SHP77 (cell line): ENCODE measurements at regions not wholly inside any gene's neighbourhood (a gene's known extent, or its start where the extent isn't known, plus 50 kb on each side); places are given as distances from the start of the nearest gene placed in this dataset.

ENCODE experiments used
- DNase-seq, 2 experiments: peaks; one replicate each; lab custom pipeline; 2025; lab: John Stamatoyannopoulos, UW

GRCh38 chr2:16118611-16119590, 178.6 kb downstream of the MYCN start:
- no peak for DNase-seq

GRCh38 chr2:16117791-16118610, 177.7 kb downstream of the MYCN start:
- no peak for DNase-seq

- no peak for DNase-seq
Measured at GRCh38 chr2:16117021-16117700, 176.8 kb downstream of the MYCN start.

- no peak for DNase-seq
Measured at GRCh38 chr2:16115881-16116830, 175.8 kb downstream of the MYCN start.

- no peak for DNase-seq
Measured at GRCh38 chr2:16115291-16115690, 174.9 kb downstream of the MYCN start.

- DNase-seq: no peak
Measured at GRCh38 chr2:16114836-16115235, 174.5 kb downstream of the MYCN start.

GRCh38 chr2:16114070-16114469, 173.7 kb downstream of the MYCN start:
- no peak for DNase-seq

- DNase-seq: no peak
Measured at GRCh38 chr2:16113568-16113967, 173.2 kb downstream of the MYCN start.

GRCh38 chr2:16112972-16113560, 172.7 kb downstream of the MYCN start:
- DNase-seq: no peak

- DNase-seq: no peak
Measured at GRCh38 chr2:16112251-16112971, 172.1 kb downstream of the MYCN start.

GRCh38 chr2:16111838-16112210, 171.5 kb downstream of the MYCN start:
- no peak for DNase-seq

- no peak for DNase-seq
Measured at GRCh38 chr2:16109821-16110310, 169.5 kb downstream of the MYCN start.

GRCh38 chr2:16109368-16109820, 169.0 kb downstream of the MYCN start:
- no peak for DNase-seq

GRCh38 chr2:16107246-16107645, 166.9 kb downstream of the MYCN start:
- DNase-seq: no peak

- no peak for DNase-seq
Measured at GRCh38 chr2:16106619-16107018, 166.3 kb downstream of the MYCN start.

GRCh38 chr2:16105669-16106281, 165.4 kb downstream of the MYCN start:
- DNase-seq: no peak

GRCh38 chr2:16104949-16105668, 164.8 kb downstream of the MYCN start:
- no peak for DNase-seq

GRCh38 chr2:16104315-16104948, 164.1 kb downstream of the MYCN start:
- no peak for DNase-seq
